ENCODE measurements at regions not wholly inside any gene's neighbourhood (a gene's known extent, or its start where the extent isn't known, plus 50 kb on each side); places are given as distances from the start of the nearest gene placed in this dataset.

DNA sequence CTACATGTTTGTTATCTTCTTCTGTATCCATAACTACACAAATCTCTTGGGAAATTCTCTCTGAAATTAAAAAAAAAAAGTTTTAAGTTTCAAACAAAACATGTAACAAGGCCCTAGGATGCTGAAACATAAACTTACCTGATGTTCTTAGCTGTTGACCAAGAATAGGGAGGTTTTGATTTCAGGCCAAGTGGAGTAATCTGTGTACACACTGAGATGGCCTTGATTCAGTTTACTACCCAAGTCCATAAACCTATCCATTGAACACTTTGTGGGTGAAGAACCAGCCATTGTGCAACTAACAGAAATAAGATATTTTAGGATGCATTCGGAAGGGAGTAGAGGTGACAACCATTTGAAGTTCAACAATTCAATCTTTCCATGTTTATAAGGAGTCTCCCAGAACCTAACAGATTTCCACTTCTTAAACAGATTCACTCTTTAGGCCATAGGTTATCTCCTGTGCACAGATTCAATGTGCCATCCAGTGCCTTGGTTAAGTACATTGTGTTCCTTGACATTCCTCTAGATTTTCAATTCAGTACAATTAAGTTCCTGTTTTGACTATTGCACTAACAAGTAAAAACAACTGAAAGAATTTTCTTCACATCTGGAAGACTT lies 143.1 kb downstream of the CRPPA start:
- H3K36me3 ChIP-seq (ENCODE audit: insufficient read depth) = no peaks in the 10 kb centered on the region
- H2AFZ ChIP-seq = no peak overlapping the region
- no peaks in the 10 kb centered on the region for H3F3A ChIP-seq (replicated peaks; ENCODE audit: low read depth)
- no peak overlapping the region for H3K4me2 ChIP-seq
- no peak overlapping the region for H3K4me3 ChIP-seq
- Mint-ChIP-seq H3K36me3 (ENCODE audit: low read depth) (no peaks in the 10 kb centered on the region), H3K27me3 (ENCODE audit: insufficient read depth, low read depth, poor library complexity) (no peaks in the 10 kb centered on the region), H3K4me1 (no peaks in the 10 kb centered on the region), H3K4me3 (no peak overlapping the region), H3K27ac (no peak overlapping the region), H3K9me3 (no peaks in the 10 kb centered on the region)
- TF ChIP-seq, protein P1, sequence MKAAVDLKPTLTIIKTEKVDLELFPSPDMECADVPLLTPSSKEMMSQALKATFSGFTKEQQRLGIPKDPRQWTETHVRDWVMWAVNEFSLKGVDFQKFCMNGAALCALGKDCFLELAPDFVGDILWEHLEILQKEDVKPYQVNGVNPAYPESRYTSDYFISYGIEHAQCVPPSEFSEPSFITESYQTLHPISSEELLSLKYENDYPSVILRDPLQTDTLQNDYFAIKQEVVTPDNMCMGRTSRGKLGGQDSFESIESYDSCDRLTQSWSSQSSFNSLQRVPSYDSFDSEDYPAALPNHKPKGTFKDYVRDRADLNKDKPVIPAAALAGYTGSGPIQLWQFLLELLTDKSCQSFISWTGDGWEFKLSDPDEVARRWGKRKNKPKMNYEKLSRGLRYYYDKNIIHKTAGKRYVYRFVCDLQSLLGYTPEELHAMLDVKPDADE (IDR thresholded peaks at IDR 0.05) = no peak
- TF ChIP-seq EZH2phosphoT487 (IDR thresholded peaks at IDR 0.05; ENCODE audit: unreplicated experiment) (no peak), POLR2AphosphoS5 (IDR thresholded peaks at IDR 0.05; ENCODE audit: low read depth) (no peak), ZNF331 (CRISPR knock-in tag; IDR thresholded peaks at IDR 0.05; ENCODE audit: low read depth) (no peak), EZH2 (IDR thresholded peaks at IDR 0.05; ENCODE audit: low read depth, unreplicated experiment) (no peak), CREB1 (CRISPR knock-in tag; IDR thresholded peaks at IDR 0.05; ENCODE audit: low read depth) (no peak), ZNF114 (CRISPR knock-in tag; IDR thresholded peaks at IDR 0.05) (no peak), STAT1 (IDR thresholded peaks at IDR 0.05; ENCODE audit: unreplicated experiment) (no peak)
- TF ChIP-seq, protein P2, sequence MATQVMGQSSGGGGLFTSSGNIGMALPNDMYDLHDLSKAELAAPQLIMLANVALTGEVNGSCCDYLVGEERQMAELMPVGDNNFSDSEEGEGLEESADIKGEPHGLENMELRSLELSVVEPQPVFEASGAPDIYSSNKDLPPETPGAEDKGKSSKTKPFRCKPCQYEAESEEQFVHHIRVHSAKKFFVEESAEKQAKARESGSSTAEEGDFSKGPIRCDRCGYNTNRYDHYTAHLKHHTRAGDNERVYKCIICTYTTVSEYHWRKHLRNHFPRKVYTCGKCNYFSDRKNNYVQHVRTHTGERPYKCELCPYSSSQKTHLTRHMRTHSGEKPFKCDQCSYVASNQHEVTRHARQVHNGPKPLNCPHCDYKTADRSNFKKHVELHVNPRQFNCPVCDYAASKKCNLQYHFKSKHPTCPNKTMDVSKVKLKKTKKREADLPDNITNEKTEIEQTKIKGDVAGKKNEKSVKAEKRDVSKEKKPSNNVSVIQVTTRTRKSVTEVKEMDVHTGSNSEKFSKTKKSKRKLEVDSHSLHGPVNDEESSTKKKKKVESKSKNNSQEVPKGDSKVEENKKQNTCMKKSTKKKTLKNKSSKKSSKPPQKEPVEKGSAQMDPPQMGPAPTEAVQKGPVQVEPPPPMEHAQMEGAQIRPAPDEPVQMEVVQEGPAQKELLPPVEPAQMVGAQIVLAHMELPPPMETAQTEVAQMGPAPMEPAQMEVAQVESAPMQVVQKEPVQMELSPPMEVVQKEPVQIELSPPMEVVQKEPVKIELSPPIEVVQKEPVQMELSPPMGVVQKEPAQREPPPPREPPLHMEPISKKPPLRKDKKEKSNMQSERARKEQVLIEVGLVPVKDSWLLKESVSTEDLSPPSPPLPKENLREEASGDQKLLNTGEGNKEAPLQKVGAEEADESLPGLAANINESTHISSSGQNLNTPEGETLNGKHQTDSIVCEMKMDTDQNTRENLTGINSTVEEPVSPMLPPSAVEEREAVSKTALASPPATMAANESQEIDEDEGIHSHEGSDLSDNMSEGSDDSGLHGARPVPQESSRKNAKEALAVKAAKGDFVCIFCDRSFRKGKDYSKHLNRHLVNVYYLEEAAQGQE (IDR thresholded peaks at IDR 0.05; ENCODE audit: unreplicated experiment) = no peak
- TF ChIP-seq, protein P3, sequence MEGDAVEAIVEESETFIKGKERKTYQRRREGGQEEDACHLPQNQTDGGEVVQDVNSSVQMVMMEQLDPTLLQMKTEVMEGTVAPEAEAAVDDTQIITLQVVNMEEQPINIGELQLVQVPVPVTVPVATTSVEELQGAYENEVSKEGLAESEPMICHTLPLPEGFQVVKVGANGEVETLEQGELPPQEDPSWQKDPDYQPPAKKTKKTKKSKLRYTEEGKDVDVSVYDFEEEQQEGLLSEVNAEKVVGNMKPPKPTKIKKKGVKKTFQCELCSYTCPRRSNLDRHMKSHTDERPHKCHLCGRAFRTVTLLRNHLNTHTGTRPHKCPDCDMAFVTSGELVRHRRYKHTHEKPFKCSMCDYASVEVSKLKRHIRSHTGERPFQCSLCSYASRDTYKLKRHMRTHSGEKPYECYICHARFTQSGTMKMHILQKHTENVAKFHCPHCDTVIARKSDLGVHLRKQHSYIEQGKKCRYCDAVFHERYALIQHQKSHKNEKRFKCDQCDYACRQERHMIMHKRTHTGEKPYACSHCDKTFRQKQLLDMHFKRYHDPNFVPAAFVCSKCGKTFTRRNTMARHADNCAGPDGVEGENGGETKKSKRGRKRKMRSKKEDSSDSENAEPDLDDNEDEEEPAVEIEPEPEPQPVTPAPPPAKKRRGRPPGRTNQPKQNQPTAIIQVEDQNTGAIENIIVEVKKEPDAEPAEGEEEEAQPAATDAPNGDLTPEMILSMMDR (conservative IDR thresholded peaks at IDR 0.05; ENCODE audit: low read depth in 2 of 2) = no peak
- DNase-seq (ENCODE audit: low spot score) = no peak
- H3K27ac ChIP-seq (ENCODE audit: low read depth) = no peak overlapping the region
- H3K4me1 ChIP-seq (ENCODE audit: insufficient read depth) = no peaks in the 10 kb centered on the region
- no peaks in the 10 kb centered on the region for H4K20me1 ChIP-seq (replicated peaks; ENCODE audit: insufficient read depth)
- ATAC-seq = no peak
- no peaks in the 10 kb centered on the region for H3K79me2 ChIP-seq (replicated peaks; ENCODE audit: insufficient read depth)
- H3K27me3 ChIP-seq (ENCODE audit: insufficient read depth) = no peaks in the 10 kb centered on the region
- no peaks in the 10 kb centered on the region for H3K9me2 ChIP-seq (ENCODE audit: insufficient read depth)

All from GM23338 (cell line).